Stimulated activated CD8-positive, alpha-beta memory T cell treated with anti-CD3 and anti-CD28 coated beads, Interleukin-4, amount 100 ng/mL, for 1 hour (primary cell): ENCODE measurements at regions not wholly inside any gene's neighbourhood (a gene's known extent, or its start where the extent isn't known, plus 50 kb on each side); places are given as distances from the start of the nearest gene placed in this dataset.

Source experiments
- DNase-seq, 2 donors: peaks; one replicate each; pipeline ENCODE4 v3.0.0-alpha.2; 2020; ENCODE audit warnings: low read depth in 2 of 2, low spot score in 1 of 2

DNA sequence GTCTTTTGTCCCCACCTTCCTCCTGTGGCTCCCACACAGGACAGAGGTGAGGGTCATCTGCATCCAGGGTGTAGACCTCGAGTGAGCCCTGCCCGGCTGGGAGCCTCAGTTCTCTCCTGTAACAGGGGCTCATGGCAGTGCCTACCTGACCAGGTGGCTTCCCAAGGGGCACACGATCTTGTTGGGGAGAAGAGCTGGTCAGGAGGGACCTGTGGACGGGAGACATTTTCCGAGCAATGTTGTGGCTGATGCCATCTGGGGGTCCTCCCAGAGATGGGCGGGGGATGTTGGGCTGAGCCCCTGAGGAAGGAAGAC, 51.9 kb downstream of the CEBPB start:
- no peak for DNase-seq

DNA sequence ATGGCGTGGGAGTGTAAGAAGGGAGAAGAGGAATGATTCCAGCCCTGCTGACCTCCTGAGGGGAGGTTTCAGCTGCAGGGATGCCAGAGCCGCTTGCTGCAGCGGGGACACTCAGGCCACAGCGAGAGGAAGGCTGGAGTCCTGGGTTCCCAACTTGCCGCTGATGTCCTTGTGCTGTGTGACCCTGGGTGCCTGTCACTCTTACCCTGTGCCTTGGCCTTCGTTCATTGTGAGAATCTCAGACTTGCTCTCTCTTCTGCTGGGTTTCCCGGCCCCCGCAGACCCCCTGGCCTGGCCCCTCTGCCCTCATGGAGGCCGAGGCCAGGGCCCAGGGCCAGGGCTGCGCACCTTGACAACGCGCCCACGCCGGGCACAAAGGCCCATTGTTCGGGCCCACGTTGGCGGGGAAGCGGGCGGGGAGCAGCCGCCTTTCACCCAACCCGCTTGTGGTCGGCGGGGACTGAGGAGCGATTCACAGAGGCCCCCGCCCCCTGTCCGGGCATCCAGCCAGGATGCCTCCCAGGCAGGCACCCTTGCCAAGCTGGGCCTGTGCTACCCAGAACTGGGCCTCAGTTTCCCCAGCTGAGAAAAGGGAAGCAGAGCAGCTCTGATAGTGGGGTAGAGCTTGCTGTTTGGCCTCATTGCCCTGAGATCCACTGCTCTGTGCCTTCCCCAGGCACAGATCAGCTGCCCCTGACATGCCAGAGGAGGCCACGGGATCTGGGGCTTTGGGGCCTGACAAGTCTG, 52.4 kb downstream of the CEBPB start:
- DNase-seq, result no peak

DNA sequence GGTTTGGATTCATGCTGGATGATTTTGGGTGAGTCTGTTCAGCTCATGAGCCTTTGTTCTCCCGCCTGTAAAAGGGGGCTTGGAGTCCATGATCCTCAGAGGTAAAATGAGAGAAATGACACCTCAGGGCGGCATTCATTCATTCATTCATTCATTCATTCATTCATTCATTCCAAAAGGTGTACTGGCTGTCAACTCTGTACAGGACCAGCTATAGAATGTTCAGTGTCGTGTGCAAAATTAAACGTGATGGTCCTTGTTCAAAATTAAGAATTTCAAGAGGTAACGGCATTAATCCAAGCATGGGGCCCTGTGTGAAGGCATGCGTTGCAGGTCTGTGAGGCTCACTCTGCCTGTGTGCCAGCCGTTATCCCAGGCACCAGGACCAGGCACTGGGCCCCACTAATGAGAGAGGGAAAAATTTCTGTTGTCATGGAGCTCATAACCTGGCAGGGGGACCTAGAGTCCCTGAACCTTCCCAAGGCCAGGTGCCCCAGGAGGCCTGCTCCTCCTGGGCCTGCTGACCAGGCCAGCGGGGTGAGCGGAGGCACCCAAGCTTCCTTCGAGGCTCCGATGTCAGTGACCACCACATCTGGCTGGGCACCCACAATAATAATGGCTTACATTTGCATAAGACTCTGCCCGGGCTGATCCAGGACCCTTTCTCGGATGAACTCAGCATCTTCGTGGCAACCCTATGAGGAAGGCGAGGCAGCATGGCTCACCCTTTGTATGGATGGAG, 53.2 kb downstream of the CEBPB start:
- DNase-seq, result no peak

DNA sequence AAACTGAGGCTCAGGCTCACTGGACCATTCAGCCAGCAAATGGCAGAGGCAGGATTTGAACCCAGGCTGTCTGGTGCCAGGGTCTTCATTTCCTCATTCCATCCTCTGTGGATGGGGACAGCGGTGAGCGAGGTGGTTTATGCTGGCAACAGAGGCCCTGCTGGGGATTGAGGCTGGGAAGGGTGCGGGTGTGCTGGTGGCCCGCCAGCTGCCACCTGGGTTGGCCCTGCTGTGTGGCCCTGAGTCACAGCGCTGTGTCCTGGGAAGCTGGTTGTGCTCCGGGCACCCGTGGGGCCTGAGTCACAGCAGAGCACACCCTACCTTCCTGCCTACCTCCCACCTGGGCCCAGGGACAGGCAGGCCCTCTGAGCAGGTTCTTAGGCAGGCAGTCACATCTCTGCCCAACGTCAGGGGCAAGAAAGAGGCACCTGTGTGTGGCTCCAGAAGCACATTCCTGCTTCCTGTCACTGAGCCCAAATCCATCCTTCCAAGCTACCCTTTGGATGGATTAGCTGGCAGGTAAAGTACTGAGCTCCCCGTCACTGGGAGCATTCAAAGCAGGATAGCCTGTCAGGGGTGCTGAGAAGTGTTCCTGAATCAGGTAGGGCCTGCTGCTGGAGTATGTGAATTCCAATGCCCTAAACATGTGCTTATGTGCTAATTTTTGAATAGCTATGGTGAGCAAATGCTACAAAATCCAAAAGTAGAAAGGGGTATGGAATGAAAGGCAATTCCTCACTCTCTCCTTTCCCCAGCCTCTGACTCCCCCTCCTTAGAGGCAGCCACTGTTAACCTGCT, 53.9 kb downstream of the CEBPB start:
- DNase-seq, result no peak

DNA sequence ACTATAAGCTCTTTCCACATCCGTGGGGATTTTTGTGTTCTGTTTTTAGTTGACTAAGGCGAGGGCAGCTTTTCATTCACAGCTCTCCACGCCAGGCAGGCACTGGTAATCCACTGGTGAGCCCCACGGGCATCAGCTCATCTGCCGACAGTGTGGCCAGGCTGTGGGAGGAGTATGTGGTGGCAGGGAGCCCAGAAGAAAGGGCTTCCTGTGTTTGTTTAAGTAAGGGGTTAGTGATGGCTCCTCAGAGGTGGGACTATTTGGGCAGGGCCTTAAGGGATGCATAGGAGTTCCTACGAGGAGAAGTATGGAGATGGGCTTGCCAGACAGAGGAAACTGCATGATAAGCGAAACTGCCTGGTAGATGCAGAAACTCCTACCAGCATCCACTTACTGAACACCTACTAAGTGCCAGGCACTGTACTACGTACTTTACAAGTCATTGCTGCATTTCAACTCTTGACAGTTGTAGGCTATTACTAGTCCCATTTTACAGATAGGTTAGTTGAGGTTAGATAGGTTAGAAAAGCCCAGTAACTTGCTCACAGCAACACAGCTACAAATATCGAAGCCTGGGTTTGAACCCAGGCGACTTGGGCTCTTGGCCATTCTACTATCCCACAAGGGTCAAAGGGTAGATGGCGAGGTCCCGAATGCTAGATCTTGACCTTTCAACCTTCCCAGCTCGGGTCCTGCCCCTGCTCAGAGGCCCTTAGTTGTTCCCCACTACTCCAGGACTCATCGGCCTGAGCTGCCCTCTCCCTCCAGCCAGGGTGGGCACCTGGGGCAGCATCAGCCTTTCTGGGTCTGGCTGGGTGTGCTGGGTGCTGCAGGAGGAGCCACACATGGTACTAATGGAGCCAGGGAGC, 55.1 kb downstream of the CEBPB start:
- no peak for DNase-seq

DNA sequence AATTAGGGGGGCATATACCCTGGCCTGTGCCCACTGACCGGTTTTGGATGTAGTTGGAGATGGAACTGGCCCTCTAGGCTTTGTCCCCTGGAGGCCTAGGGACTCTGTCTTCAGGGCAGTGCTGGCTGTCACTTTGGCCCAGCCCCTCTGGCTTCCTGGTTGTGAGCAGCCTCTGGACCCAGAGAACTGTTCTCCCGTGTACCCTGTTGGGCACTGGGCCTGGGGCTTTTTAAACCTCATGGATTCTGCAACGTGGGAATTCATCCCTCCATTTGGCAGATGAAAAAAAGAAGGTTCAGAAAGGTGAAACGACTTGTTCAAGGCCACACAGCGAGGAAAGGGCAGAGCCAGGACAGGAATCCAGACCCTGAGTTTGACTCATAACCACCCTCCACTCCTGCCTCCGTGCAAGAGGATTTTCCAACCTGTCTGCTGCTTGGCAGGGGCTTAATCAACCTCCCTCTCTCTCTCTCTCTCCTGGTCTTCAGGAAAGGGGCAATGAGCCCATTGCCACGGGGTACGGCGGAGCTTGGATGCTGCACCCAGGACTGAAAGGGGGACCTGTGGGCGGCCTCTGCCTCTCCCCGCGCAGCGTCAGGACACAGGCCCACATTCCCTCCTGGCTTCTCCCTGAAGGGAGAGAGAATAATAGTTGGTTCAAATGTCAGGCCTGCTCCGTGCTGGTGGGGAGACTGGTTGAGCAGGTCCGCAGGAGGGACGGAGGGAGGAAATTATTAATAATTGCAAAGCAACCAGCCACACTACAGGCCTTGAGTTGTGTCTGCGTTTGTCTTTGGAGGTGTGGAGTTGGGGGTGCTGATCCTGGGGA, 56.0 kb downstream of the CEBPB start:
- no peak for DNase-seq

DNA sequence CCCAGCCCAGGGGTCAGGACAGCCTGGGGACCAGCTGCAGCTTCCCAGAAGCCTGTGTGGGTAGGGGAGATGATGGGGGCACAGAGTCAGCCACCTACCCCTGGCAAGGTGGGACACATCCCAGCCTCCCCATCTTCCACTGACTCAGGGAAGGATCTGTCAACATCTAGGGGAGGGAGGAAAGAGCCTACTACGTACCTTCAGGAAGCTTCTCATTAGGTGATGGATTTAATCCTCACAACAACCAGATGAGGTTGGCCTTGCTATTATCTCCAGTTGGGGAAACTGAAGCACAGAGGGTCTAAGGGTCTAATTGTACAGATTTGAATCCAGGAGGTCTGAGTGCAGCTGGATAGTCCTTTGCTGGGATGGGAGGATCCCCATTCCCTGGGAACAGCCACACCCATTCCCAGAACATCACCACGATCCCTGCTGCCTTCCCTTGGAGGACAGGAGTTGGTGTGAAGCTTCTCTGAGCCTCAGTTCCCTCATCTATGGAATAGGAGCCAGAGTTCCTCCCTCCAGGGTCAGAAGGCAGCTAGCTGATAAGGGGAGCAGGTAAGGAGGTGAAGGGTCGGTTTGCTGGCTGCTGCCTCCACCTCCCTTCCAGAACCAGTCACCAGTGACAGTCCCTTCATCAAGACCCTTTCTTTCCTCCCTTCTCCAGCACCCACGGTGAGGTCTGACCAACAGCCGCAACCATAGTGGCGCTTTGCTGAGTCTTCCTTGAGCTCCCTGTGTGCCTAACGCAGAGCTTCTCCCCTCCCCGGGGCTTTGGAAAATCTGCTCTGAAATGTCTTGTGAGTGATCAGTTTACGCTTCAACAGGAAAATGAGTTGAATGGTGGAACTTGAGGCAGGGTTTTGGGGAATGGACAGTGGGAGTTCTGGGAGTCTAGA, 56.8 kb downstream of the CEBPB start:
- no peak for DNase-seq

DNA sequence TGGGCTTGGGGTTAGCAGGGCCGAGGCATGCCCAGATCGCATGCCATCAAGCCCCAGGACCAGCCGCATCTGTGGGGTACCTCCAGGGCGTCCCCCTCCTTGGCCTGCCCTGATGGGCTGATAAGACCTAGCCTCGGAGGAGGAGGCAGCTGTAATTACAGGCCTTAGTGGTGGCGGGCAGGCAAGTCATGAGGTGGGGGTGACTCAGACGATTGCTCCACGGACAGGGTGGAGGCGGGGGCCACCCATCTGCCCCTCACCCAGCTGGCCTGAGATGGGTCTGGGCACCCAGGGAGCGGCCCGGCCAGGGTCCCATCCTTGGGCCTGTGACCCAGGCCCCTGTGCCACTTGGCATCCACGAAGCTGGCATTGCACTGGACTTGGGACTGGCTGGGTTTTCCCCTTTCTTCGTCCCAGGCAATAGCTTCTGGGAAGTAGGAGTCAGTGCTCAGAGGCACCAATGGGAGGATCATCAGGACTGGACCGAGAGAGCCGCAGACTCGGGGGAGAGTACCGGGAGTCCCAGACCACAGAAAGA, 57.5 kb downstream of the CEBPB start:
- DNase-seq, result no peak

GRCh38 chr20:50249447-50250388, 59.1 kb downstream of the CEBPB start:
- DNase-seq, result no peak

DNA sequence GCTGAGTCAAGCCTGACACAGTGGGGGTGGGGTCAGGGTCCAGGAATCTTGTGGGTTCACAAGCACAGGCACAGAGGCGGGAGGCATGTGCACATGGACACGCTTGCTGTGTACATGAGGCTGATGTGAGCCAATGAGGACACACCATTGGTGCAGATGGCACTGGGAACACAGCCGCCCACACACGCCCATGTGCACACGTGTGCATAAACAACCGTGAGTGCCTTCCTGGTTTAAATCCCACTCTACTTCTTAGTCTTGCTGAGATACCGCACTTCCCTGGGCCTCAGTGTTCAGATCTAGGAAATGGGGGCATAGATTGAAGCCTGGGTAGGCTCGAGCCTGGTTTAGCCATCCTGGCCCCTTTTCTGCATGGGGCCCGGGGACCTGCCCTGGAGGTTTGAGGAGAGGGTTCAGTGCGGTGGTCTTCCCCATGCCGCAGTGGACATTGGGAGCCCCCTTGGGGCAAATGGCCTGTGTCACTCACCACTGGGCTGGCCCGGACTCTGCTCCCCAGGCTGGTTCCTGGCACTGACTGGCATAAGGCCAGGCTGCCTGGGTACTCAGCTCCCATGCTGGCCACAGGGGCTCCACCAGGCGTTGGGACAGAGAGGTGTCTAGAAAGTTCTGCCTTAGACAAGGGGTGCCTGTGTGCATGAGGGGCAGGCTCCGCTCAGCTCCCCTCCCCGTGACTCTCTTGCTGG, 60.2 kb downstream of the CEBPB start:
- DNase-seq, result no peak

- no peak for DNase-seq
Observed at GRCh38 chr20:50251383-50251748, 60.7 kb downstream of the CEBPB start.

GRCh38 chr20:50251992-50252511, 61.4 kb downstream of the CEBPB start:
- DNase-seq, result no peak

- no peak for DNase-seq
Observed at GRCh38 chr20:50252701-50253100, 62.1 kb downstream of the CEBPB start.

DNA sequence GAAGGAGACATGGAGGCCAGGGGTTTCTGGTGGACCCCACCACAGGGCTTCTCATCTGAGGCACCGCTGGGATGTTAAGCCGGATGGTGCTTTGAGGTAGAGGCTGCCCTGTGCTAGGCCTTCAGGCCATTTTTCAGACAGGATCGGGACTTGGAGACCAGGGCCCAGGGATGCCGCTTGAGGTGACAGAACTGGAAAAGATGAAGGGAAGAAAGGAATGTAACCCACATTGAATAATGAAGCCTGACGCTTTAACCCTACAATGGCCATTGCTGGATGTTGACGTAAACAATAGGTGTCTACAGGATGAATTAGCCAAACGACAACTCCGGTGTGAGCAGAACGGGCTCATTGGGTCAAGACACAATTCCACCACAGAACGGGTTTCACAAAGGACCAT, 62.5 kb downstream of the CEBPB start:
- DNase-seq, result no peak

DNA sequence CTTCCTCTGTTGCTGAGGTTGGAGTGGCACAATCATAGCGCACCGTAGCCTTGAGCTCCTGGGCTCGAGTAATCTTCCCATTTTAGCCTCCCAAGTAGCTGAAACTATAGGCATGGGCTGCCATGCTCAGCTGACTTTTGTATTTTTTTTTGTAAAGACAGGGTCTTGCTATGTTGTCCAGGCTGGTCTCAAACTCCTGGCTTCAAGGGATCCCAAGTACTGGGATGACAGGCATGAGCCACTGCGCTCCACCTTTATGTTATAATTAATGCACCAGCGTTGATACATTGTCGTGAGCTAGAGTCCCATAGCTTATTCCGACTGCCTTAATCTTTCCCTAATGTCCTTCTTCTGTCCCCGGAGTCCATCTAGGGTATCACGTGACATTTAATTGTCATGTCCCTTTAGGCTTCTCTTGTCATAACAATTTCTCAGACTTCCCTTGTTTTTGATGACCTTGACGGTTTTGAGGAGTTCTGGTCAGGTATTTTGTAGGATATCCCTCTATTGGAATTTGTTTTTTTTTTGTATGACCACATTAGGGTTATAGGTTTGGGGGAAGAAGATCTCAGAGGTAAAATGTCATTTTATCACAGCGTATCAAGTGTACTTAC, 63.9 kb downstream of the CEBPB start:
- DNase-seq, result no peak

GRCh38 chr20:50256577-50256976, 65.9 kb downstream of the CEBPB start:
- no peak for DNase-seq

GRCh38 chr20:50257860-50258259, 67.2 kb downstream of the CEBPB start:
- no peak for DNase-seq
